GM12878 (cell line): ENCODE measurements at regions not wholly inside any gene's neighbourhood (a gene's known extent, or its start where the extent isn't known, plus 50 kb on each side); places are given as distances from the start of the nearest gene placed in this dataset.

Source experiments
- DPF2 ChIP-seq: fragments of 450-650 bp; IDR thresholded peaks from 2 replicates; pipeline ENCODE4 v1.6.1; 2017; ENCODE audit warnings: mild to moderate bottlenecking
- ETV6 ChIP-seq, 2 experiments: fragments of 450-650 bp in 1 of 2; IDR thresholded peaks in 1 of 2; conservative IDR thresholded peaks in 1 of 2; 2 replicates each; pipeline ENCODE4 v1.6.1; 2014; ENCODE audit warnings: antibody characterized with exemption in 1 of 2, borderline replicate concordance in 1 of 2, low read depth in 1 of 2, mild to moderate bottlenecking in 1 of 2, moderate library complexity in 1 of 2
- HDGF ChIP-seq: fragments of 450-650 bp; IDR thresholded peaks from 2 replicates; pipeline ENCODE4 v1.6.1; 2016; ENCODE audit warnings: antibody characterized with exemption
- MEF2A ChIP-seq: IDR thresholded peaks from 2 replicates; pipeline ENCODE4 v1.6.1; 2011; ENCODE audit warnings: low read depth, mild to moderate bottlenecking, low read length, moderate library complexity; ENCODE audit not compliant: insufficient read depth
- POLR2A ChIP-seq: IDR thresholded peaks from 2 replicates; pipeline ENCODE4 v1.6.1; 2011; ENCODE audit warnings: low read depth, mild to moderate bottlenecking, low read length
- TF ChIP-seq, protein P1 (sequence below): IDR thresholded peaks from 2 replicates; pipeline ENCODE4 v1.6.1; 2011; ENCODE audit warnings: low read depth, low read length, improper control_type of control experiment, borderline replicate concordance
- TF ChIP-seq, protein P2 (sequence below), 3 experiments: IDR thresholded peaks in 2 of 3; conservative IDR thresholded peaks in 1 of 3; 2 replicates each; pipeline ENCODE4 v1.5.1; 2011; ENCODE audit warnings: low read depth in 3 of 3, low read length in 3 of 3, mild to moderate bottlenecking in 3 of 3, control low read depth in 2 of 3, moderate library complexity in 2 of 3, inconsistent platforms in 1 of 3, mixed read lengths in 1 of 3; ENCODE audit not compliant: control insufficient read depth in 2 of 3, insufficient read depth in 1 of 3; ENCODE audit errors: extremely low read depth in 1 of 3

DNA sequence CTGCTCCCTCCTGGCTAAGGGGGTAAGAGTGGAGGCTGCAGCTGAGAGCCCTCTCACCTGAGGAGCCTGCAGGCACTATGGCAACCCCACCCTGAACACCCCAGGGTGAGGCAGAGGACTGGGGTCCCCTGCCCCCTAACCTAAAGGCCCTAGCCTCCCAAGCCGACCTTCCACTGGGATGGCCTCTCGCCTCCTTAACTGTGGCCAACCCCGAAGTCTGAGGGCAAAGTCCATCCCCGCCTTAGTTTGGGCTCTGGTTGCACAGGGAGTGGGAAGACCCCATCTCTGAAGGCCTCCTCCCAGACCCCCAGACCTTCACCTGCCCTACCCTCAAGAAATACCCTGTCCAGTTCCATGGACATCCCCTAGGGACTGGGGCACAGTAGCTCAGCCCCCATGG lies 100.6 kb upstream of the PRR23E start:
- TF ChIP-seq POLR2A (no peak), HDGF (no peak), MEF2A (no peak), ETV6 (conservative IDR thresholded peaks at IDR 0.05 in 1 of 2, IDR thresholded peaks at IDR 0.05 in 1 of 2; ENCODE audit: borderline replicate concordance in 1 of 2, low read depth in 1 of 2) (no peak), DPF2 (no peak)
- TF ChIP-seq, protein P1, sequence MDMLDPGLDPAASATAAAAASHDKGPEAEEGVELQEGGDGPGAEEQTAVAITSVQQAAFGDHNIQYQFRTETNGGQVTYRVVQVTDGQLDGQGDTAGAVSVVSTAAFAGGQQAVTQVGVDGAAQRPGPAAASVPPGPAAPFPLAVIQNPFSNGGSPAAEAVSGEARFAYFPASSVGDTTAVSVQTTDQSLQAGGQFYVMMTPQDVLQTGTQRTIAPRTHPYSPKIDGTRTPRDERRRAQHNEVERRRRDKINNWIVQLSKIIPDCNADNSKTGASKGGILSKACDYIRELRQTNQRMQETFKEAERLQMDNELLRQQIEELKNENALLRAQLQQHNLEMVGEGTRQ = no peak
- TF ChIP-seq, protein P2, sequence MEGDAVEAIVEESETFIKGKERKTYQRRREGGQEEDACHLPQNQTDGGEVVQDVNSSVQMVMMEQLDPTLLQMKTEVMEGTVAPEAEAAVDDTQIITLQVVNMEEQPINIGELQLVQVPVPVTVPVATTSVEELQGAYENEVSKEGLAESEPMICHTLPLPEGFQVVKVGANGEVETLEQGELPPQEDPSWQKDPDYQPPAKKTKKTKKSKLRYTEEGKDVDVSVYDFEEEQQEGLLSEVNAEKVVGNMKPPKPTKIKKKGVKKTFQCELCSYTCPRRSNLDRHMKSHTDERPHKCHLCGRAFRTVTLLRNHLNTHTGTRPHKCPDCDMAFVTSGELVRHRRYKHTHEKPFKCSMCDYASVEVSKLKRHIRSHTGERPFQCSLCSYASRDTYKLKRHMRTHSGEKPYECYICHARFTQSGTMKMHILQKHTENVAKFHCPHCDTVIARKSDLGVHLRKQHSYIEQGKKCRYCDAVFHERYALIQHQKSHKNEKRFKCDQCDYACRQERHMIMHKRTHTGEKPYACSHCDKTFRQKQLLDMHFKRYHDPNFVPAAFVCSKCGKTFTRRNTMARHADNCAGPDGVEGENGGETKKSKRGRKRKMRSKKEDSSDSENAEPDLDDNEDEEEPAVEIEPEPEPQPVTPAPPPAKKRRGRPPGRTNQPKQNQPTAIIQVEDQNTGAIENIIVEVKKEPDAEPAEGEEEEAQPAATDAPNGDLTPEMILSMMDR (IDR thresholded peaks at IDR 0.05 in 2 of 3, conservative IDR thresholded peaks at IDR 0.05 in 1 of 3; ENCODE audit: control insufficient read depth in 2 of 3, extremely low read depth in 1 of 3, insufficient read depth in 1 of 3, low read depth in 3 of 3, low read length in 3 of 3) = no peak
